GM19240 (cell line): ENCODE measurements at regions not wholly inside any gene's neighbourhood (a gene's known extent, or its start where the extent isn't known, plus 50 kb on each side); places are given as distances from the start of the nearest gene placed in this dataset.
"Not testable (repeated sequence)": the region's sequence is repeated elsewhere in the genome, so short reads cannot be mapped to it uniquely, and the experiment has no call there.

Experiments
- DNase-seq: peaks from one replicate; pipeline ENCODE4 v3.0.0; 2011; ENCODE audit warnings: low spot score; ENCODE audit not compliant: insufficient read length

GRCh38 chr10:57692255-57692980, 575.3 kb downstream of the IPMK start:
- DNase-seq, result no peak

GRCh38 chr10:57689596-57690297, 577.9 kb downstream of the IPMK start:
- no peak for DNase-seq

- DNase-seq, result no peak
Measured at GRCh38 chr10:57679916-57680315, 587.8 kb downstream of the IPMK start.

- DNase-seq, result no peak
Measured at GRCh38 chr10:57675125-57675524, 592.6 kb downstream of the IPMK start.

- DNase-seq, result no peak
Measured at GRCh38 chr10:57673446-57673960, 594.2 kb downstream of the IPMK start.

- no peak for DNase-seq
Measured at GRCh38 chr10:57664815-57665214, 602.9 kb downstream of the IPMK start.

- no peak for DNase-seq
Measured at GRCh38 chr10:57663401-57663800, 604.3 kb downstream of the IPMK start.

- DNase-seq, result no peak
Measured at GRCh38 chr10:57661206-57661605, 606.5 kb downstream of the IPMK start.

- no peak for DNase-seq
Measured at GRCh38 chr10:57657164-57657765, 610.4 kb downstream of the IPMK start.

GRCh38 chr10:57654856-57655255, 612.8 kb downstream of the IPMK start:
- DNase-seq, result no peak

GRCh38 chr10:57645108-57645507, 622.6 kb downstream of the IPMK start:
- not testable (repeated sequence) for DNase-seq

- no peak for DNase-seq
Measured at GRCh38 chr10:57638411-57638810, 629.3 kb downstream of the IPMK start.

GRCh38 chr10:57628592-57629284, 639.0 kb downstream of the IPMK start:
- no peak for DNase-seq

- no peak for DNase-seq
Measured at GRCh38 chr10:57627642-57628178, 640.0 kb downstream of the IPMK start.

GRCh38 chr10:57624856-57625592, 642.7 kb downstream of the IPMK start:
- DNase-seq, result no peak

GRCh38 chr10:57624066-57624465, 643.6 kb downstream of the IPMK start:
- no peak for DNase-seq

GRCh38 chr10:57621466-57621865, 646.2 kb downstream of the IPMK start:
- DNase-seq, result no peak

- no peak for DNase-seq
Measured at GRCh38 chr10:57605948-57606485, 661.7 kb downstream of the IPMK start.

GRCh38 chr10:57599440-57599839, 668.3 kb downstream of the IPMK start:
- DNase-seq, result no peak

GRCh38 chr10:57593983-57594573, 673.6 kb downstream of the IPMK start:
- DNase-seq, result no peak
